Stimulated activated CD8-positive, alpha-beta memory T cell treated with anti-CD3 and anti-CD28 coated beads, Interleukin-15, amount 100 ng/mL, for 48 hours (primary cell): ENCODE measurements at regions not wholly inside any gene's neighbourhood (a gene's known extent, or its start where the extent isn't known, plus 50 kb on each side); places are given as distances from the start of the nearest gene placed in this dataset.
"Not testable (repeated sequence)": the region's sequence is repeated elsewhere in the genome, so short reads cannot be mapped to it uniquely, and the experiment has no call there.

Experiments
- DNase-seq, 2 donors: peaks; one replicate each; pipeline ENCODE4 v3.0.0-alpha.2; 2020; ENCODE audit warnings: low read depth in 2 of 2

DNA sequence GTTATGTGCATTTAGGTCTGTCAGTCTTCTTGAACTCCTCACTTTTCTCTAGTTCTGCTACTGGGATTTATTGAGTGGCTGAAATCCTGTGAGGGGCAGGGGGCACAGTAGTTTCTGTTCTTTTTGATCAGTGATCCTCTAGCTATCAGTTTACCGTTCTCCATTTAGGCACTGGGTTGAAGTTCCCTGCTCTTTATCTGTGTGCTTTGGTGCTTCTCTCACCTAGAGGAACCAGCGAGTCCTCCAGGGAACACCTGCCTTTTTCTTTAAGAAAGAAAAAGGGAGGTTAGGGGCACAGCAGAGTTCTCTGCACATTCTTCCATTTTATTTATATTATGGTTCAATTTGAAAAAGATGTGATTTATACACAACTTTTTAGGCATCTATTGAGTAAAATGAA is 503.0 kb upstream of the AGA start:
- DNase-seq = no peak

DNA sequence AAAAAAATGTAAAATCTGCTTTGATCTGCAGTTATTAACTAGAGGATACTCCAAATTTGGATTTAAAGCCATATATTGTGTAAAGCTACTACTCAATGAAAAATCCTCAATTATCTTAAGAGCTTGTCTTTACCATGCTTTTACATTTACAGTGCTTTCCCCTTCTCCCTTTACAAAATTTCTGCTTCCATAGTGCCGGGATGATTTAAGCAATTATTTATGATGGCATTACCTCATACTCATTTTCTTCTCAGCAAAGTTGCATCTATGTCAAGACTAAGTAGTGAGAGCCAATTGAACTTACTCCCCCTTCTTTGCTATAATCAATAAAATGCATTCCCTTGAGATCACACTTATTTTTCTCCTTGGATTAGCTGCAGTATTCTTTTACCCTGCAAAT is 505.4 kb upstream of the AGA start:
- no peak for DNase-seq

DNA sequence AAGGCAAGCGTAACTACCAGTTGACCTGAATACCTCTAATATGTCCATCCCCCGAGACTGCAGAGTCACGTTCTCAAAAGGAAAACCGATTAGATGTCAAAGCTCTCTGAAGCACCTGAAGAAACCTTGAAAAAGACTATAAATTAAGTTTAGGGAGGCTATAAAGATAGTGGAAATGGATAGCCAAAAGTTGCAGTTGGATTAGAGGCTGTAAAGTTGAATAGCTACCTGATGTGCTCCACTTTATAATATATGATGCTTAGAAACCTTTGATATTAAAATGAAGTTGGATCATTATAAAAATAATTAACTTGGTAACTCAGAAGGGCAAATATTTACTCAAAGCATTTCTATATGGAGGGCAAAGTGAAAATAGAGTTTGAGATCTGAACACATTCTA is 506.6 kb upstream of the AGA start:
- DNase-seq = no peak

DNA sequence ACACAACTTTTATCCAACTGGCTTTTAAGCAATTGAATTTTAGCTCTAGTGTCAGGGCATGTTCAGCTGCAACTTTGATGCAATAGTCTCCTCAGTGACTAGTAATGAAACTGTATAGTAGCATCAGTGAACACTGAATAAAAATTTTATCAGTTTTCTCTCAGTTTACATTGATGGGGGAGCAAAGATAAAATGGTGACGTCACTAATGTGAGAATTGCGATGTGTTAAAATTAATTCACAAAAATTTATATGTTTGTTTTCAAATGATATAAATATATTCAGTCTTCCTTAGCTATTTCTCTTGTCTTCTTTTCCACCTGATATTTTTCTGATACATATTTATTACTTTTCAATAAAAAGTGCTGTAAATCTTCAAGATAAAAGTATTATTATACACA is 508.8 kb upstream of the AGA start:
- DNase-seq = no peak

DNA sequence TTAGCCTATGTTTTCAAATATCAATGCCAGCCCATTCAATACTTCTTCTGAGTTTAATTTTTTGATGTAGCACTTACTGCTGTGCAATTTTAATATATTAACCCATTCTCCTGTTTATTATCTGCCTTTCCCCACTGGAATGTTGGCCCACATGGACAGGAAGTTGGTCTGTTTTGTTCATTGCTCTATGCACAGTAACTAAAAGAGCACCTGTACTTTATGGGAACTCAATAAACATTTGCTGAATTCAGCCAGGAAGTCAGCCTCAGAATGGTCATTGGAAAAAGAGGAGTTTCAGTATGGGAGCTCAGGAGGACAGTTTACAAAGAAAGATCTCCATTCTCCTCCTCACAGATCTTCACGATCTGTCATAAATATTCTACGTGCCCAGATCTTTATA is 510.5 kb upstream of the AGA start:
- DNase-seq = no peak

DNA sequence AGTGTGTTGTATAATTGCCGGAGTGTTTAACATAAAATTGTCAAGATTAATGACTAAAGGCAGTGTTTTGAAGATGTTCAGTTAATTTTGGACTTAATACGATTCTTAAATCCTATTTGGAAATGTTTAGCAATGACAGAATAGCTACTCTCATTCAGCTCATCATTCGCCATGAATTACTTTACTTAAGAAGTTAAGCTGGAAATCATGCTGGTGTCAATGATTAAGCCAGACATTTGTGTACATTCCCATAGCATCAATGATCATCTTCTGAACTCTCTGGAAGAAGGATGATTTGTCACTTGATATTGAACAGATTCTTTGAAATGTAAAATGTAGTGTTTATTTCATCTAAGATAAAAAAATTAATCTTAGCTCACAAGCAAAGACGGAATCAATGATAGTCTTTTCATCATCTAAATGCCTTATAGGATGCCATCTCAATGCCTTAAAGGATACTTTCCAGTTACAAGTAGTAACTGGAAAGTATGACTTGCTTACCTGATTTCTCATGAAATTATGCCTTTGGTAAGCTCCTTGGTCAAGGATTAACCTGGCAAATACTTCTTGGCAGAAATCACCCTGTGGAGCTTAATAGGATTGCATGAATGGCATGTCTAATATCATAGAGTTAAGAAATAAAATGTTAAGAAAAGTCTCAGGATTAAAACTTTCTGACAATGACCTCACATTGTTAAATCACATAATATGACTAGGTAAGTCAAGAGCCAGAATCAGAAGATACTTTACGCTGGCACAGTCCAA is 515.5 kb upstream of the AGA start:
- no peak for DNase-seq

DNA sequence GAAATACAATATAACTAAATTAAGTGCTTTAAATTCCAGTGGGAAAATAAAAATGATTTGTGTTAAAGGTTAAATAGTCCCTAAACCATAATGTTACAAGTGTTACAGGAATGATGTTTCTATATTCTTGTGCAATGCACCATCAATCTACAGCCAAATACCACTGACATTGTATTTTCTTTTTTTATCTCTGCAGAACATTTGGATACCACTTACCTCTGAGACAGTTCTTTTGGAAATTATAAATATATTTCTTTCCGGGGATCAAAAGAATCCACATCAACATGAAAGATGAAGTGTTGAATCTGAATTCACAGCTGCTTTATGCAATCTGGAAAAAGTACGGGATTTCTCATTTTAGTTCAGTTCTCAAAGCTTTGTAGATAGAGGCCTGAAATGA is 518.3 kb upstream of the AGA start:
- DNase-seq = no peak

DNA sequence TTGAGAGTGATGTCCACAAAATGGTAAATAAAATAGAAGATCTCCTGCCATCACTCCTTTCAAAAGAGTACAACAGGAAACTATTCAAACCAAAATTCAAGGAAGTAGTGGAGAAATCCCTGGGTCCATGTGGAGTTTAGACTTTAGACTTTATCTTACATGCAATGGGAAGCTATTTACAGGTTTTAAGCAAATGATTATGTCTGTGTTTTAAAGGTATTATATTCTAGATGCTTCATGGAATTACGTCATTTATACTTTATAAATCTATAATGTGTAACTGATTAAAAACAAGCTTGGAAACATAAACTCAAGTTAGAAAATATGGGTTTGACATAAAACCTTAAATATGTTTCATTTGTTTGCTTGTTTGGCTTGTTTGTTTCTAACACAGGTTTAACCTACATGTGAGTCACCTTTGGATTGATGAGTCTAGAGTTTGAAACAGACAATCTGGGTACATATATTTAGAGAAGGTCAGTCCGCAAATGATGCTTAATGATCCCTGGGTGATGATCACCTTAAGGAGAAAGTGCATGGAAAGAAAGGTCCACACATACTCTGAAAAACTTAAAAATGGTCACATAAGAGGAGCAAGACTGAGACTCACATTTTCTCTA is 519.6 kb upstream of the AGA start:
- no peak for DNase-seq

DNA sequence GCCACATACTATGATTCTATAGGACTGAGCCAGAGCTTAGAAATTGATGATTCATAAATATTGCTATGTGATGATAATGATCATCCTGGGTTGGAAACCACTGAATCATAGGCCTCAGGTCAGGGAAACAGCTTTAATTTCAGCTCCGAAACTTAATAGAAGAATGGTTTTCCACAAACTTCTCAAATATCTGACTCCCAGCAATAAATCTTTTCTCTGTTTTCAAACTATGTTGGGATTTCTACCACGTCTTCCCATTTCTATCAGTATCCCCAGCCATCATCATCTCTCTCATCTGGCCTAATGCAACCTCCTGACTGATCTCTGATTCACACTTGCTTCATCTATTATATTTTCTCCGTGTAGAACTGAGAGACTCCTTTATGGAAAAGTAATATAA is 521.8 kb upstream of the AGA start:
- DNase-seq = no peak

DNA sequence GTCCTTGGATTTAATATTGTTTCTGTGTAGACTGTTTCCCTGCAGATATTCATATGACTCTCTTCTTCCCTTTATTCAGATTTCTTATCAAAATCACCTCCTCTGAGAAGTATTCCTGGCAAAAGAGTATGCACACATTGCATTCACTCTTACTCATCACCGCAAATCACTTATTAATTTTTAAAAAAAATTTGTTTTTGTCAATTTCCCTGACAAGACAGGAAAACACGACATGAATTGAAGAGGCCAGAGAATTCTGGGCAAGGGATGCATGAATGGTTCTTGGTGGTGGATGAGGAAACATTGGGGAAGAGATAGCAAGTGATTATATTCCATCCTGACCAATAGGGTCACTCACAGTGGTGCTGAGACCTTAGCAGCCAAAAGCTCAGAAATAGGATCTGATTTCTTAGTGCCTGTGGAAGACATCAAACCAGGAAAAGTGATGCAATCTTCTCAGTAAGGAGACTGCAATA is 522.5 kb upstream of the AGA start:
- no peak for DNase-seq

DNA sequence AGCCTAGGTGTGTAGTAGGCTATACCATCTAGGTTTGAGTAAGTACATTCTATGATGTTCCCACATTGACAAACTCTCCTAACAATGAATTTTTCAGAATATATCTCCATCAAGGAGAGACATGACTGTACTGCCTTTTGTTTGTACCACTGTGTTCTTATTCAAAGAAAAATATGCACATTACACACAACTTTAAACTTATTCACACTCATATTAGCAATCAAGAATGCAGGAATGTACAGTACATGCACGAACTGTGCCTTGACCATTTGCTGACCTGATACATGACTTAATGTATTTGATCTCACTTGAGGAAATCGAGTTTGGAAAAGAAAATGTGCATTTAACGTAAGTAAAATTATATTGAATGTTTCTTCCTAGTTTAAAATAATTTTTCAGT is 525.1 kb upstream of the AGA start:
- no peak for DNase-seq

DNA sequence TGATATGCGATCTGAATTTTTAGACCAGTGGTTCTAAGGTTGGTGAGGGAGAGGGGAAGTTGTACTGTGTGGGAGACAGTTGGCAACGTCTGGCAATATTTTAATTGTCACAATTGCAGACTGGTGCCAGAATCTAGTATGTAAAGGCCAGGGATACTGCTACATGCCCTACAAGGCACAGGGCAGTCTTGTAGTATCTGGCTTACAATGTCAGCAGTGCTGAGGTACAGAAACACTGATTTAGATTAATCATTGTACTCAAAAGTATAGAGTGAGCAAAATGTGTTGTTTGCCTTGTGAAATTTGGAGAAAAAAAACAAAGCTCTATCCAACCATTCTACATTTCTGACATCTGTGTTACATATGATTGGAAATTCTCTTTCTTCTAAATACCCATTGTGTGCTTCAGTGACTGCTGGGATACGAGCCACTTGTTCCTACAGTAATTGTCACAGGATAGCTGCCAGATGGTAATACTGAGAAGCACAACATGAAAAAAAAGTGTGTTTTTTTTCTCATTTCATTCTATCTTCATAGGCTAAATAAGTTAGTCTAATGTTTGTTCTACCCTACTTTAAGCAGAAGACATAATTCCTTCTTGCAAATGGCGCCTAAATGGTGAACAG is 526.7 kb upstream of the AGA start:
- no peak for DNase-seq

DNA sequence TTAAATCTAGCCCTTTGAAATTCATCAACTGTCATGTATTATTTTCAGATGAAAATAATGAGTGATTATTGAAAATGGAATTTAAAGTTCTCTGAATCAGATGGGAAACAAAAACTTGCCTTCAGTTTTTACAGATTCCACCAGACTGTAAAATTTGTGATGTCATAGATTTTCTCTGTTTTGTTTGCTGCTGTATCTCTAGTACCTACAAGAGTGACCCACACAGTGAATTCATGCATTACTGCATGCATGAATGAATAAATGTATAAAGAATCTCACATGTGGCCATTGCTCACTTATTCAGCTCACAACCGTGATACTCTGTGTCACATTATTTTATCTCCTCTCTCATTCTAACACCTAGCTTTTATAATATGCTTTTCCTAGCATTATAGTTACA is 532.2 kb upstream of the AGA start:
- DNase-seq = no peak

DNA sequence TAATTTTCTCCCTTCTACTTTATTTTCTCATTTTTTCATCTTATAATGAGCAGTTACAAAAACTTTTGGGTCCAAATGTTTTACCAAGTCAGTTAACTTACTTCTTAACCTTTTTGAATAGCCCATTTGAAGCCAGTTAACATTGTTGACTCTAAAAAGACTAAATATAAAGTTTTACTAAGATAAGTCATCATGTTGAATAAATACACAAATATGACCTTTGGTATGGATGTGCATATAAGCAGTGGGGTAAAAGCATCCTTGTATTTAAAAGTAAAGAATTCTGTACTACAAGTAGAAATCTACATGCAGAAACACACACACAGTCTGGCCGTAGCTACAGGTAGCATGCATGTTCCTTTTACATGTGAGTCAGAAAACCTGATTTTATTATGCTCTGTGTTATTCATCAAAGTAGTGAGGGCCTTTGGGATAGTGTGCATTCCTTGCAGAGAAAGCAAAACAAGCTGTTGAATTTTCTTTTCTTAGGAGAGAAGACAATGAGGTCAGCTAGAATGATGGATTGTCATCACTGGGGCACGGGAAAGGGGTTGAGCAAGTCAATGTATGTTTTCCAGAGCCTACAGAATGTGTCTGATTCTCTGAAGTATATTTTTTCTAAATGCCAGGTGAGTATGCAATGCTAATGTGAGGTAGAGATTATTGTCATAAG is 533.2 kb upstream of the AGA start:
- no peak for DNase-seq

DNA sequence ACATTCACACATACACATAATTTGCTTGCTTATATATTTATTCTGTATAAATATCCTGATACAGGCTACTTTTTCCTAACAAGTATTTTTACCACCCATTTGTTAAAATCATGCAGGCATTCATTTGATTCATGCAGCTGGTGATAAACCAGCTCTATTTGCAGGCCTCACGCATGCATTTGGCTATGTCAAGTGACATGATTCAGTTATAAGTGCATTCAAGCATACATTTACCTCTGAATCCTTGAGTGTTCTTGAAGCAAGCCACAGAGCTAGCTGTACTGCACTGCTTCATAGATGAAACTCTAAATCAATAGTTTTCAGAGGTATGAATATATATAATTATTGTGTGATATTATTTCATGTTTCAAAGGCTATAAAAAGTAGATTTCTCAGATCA is 544.0 kb upstream of the AGA start:
- DNase-seq = no peak

DNA sequence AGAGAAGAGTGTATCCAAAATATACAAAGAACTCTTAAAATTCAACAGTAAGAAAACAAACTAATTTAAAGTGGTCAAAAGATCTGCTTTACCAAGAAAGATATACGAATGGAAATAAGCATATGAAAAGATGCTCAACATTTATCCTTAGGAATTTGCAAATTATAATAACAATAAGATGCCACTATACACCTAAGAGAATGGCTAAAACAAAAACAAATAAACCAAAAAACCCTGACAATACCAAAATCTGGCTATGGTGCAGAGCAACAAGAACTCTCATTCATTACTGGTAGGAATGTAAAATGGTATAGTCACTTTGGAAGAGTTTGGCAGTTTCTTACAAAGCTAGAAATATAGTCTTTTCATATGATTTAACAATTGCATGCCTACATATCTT is 545.7 kb upstream of the AGA start:
- no peak for DNase-seq

DNA sequence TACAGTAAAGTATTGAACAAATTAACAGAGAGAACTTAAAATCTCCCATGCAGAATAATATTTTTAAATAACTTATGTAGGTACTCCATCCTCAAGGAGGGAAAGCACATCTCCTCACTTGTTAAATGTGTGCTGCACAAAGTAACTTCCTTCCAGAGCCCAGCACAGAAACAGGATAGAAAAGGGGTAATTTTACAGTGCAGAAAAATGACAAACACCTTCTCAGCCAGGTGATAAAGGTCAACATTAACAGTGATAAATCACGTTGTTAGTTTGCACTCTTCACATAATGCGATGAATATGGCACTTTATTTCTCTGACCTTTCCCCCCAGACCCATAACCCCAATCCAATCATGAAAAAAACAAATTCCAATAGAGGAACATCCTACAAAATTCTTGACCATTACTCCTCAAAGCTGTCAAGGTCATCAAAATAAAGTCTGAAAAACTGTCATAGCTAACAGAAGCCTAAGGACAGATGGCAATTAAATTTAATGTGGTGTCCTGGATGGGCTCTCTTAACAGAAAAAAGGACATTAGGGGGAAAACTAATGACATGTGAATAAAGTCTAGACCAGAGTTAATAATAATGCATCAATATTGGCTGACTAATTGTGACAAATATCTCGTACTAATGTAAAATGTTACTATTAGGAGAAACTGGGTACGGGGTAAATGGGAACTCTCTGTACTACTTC is 547.4 kb upstream of the AGA start:
- no peak for DNase-seq

DNA sequence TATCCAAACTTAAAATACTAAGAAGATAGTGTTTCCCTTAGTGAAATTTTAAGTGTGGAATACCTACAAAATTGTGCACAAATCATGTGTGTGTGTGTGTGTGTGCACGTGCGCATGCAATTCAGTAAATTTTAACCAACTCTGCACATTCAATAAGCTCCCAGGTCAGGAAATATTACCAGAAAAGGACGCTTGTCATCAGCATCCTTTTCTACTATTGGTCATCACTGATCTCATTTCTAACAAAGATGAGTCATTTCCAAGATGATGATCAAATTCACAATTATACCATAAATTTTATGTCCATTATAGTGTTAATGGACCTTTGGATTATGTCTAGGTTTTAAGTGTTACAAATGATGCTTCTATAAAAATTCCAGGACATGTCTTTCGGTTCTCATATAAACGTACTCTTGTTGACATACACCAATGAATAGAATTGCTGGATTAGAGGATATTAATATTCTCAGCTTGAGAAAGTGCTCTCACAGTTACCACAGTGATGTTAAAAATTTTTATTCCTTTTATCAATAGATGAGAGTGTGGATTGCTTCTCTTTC is 560.9 kb upstream of the AGA start:
- no peak for DNase-seq

DNA sequence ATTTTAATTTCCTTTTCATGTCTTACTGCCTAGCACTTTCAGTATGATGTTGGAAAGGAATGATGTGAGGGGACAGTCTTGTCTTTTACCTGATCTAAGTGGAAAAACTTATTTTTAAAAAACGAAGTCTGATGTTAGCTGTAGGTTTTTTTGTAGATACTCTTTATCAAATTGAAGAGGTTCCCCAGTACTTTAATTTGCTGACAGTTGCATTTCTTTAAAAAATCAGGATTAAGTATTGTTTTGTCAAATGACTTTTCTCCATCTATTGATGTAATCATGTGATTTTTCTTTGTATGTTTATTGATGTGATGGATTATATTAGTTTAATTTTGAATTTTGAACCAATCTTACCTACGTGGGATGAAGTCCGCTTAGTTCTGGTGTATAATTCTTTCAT is 568.4 kb upstream of the AGA start:
- no peak for DNase-seq

DNA sequence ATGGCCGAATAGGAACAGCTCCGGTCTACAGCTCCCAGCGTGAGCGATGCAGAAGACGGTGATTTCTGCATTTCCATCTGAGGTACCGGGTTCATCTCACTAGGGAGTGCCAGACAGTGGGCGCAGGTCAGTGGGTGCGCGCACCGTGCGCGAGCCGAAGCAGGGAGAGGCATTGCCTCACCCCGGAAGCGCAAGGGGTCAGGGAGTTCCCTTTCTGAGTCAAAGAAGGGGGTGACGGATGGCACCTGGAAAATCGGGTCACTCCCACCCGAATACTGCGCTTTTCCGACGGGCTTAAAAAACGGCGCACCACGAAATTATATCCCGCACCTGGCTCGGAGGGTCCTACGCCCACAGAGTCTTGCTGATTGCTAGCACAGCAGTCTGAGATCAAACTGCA is 572.8 kb upstream of the AGA start:
- DNase-seq = not testable (repeated sequence)

DNA sequence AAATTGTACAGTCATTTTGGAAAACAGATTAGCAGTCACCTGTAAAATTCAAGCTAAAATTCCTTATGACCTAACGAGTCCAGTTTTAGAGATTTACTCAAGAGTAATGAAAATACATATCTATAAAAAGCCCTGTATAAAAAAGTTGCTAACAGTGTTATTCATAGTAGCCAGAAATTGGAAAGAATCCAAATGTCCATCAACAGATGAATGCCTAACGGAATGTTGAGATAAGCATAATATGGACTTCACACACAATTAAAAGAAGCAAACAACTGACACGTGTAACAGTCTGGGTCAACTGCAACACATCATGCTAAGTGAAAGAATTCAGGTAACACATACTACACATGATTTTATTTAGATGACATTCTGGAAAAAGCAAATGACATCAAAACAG is 584.8 kb upstream of the AGA start:
- DNase-seq = no peak

DNA sequence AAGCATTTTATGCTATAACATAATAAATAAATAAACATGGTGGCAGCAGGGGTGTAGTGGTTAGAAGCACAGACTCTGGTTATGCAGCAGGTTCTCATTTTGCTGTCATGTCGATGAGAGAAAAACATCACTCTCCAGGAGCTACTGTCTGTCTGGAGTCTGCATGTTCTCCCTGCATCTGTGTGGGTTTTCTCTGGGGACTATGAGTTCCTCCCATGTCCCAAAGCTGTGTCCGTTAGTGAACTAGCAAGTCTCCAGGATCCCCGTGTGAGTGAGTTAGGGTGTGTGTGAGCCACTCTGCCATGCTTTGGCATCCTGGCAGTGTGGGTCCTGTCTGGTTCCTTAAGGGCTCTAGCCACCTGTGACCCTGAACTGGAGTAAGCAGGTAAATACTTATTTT is 585.6 kb upstream of the AGA start:
- DNase-seq = no peak
